ENCODE measurements at regions not wholly inside any gene's neighbourhood (a gene's known extent, or its start where the extent isn't known, plus 50 kb on each side); places are given as distances from the start of the nearest gene placed in this dataset.

DNA sequence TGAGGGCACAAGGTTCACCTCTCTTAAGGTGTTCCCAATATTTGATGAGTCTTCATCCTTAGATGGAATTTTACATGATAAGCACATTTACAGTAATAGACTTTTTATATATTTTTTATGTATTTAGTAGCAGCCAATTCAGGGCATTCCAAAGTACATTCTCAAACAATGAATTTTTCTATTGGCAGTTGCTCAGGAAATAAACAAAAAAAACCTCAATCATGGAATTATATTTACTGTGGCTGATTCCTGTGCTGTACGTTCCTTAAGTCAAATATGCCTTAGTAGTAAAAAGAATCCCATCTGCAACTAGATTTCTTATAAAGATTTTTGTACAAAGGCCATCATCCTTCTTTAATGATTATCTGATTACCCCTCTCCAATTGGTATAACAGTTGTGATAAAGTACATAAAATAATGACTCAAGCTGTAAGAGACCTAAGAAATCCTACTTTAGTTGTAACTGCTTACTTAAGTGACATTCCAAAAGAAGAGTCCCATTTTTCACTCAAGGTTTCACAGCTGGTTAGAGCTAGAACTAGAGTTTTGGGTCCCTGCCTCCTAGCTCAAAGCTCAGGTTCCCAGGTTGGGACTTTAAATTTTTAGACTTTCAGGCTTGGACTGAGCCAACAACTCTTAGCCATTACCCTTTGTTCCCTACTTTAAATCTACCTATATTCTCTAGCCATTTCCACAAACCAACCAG is 152.7 kb downstream of the FHIP1A start:
- no peaks in the 10 kb centered on the region for H3K36me3 ChIP-seq (replicated peaks; ENCODE audit: control insufficient read depth, insufficient read depth, low read length)
- H3K27me3 ChIP-seq (ENCODE audit: control insufficient read depth, insufficient read depth, low read length): no peaks in the 10 kb centered on the region
- no peak for DNase-seq
- H3K4me3 ChIP-seq (ENCODE audit: insufficient read depth, low read depth, low read length): no peak overlapping the region

DNA sequence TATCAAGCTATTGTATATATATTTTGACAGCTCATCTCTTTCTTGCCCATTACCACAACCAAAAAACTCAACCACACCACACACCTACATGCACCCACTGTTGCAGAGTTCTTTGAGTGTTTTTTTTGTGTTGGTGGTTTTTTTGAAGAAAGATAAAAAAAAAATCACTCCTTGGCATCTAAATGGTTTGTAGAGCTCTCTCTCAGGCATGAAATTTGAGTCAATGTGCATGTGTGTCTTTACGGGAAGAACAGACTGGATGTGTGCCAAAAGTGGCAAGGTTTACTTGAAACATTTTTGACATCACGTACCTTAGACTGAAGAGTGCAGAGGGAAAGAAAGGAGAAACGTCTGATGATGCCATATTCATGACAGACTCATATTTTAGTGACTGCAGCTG is 154.2 kb downstream of the FHIP1A start:
- no peaks in the 10 kb centered on the region for H3K27me3 ChIP-seq (ENCODE audit: control insufficient read depth, insufficient read depth, low read length)
- no peak for DNase-seq
- H3K36me3 ChIP-seq (replicated peaks; ENCODE audit: control insufficient read depth, insufficient read depth, low read length): no peaks in the 10 kb centered on the region
- no peak overlapping the region for H3K4me3 ChIP-seq (ENCODE audit: insufficient read depth, low read depth, low read length)

DNA sequence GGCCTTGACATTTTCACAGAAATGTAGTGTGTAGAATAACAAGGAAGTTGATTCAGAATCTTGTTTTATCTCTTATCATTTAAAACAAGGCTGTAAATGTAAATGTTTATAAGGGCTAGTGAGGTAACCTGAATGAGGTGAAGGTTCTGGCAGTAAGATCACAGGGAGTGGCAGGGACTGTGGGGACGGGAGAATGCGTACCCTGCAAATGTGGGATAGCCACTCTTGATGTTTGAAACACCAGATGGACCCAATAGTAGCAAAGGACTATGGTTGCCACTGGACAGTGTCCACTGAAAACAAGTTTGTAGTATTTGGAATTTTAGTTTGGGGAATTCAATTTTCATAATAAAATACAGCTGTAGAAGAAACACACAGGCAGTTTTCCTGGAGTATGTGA is 155.3 kb downstream of the FHIP1A start:
- Histone ChIP-seq H3K27me3 (ENCODE audit: control insufficient read depth, insufficient read depth, low read length) (no peaks in the 10 kb centered on the region), H3K36me3 (replicated peaks; ENCODE audit: control insufficient read depth, insufficient read depth, low read length) (no peaks in the 10 kb centered on the region), H3K4me3 (ENCODE audit: insufficient read depth, low read depth, low read length) (no peak overlapping the region)
- no peak for DNase-seq

DNA sequence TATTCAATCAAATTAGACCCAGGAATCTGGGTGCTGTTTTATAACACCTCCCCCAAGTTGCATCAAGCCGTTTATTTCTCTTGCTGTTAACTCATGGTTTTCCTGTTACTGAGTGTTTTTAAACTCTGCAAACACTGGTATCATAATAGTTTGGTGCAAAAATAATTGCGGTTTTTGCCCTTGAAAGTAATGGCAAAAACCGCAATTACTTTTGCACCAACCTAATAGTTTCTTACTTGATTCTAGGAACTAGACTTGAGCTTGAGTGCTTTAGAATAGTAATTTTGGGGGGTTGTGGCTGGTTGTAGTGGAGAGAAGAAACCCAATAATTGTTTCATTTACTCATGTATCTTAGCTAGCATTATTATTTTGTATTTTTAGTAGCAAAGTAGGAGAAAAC is 156.6 kb downstream of the FHIP1A start:
- DNase-seq: no peak
- Histone ChIP-seq H3K36me3 (replicated peaks; ENCODE audit: control insufficient read depth, insufficient read depth, low read length) (no peaks in the 10 kb centered on the region), H3K27me3 (ENCODE audit: control insufficient read depth, insufficient read depth, low read length) (no peaks in the 10 kb centered on the region), H3K4me3 (ENCODE audit: insufficient read depth, low read depth, low read length) (no peak overlapping the region)

DNA sequence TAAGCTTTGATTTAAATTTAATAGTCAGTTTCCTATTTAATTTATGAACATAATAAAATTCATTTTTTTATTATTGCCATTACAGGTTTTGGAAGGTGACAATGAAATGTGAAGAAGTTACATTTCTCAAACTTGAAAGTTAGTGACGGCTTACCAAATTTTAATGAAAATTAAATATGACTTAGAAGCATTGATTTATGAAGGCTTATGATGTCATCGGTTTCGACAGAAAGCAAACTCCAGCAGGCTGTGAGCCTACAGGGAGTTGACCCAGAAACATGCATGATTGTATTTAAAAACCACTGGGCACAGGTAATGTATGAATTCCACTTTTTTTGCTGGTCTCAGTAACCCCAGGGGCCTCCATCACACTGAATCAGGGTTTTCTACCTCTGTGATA is 157.1 kb downstream of the FHIP1A start:
- H3K36me3 ChIP-seq (replicated peaks; ENCODE audit: control insufficient read depth, insufficient read depth, low read length): no peaks in the 10 kb centered on the region
- no peak for DNase-seq
- no peak overlapping the region for H3K4me3 ChIP-seq (ENCODE audit: insufficient read depth, low read depth, low read length)
- no peaks in the 10 kb centered on the region for H3K27me3 ChIP-seq (ENCODE audit: control insufficient read depth, insufficient read depth, low read length)

DNA sequence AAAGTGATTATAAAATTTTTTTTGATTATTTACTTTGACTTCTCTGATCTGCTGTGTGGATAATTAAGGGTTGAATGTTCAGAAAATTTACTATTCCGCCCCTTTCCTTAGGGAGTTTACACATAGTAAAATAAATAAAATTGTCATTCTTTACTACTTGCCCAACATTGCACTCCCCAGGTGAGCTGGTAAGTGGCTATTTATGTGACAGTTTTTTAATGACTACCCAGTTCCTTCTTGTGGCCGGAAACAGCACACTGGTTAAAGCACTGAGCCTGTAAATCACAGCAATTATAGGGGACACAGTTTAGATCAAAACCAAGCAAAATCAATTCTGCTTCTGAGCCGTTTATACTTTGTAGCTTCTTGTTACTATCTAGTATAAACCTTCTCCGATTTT is 158.1 kb downstream of the FHIP1A start:
- no peaks in the 10 kb centered on the region for H3K27me3 ChIP-seq (ENCODE audit: control insufficient read depth, insufficient read depth, low read length)
- H3K4me3 ChIP-seq (ENCODE audit: insufficient read depth, low read depth, low read length): no peak overlapping the region
- DNase-seq: no peak
- no peaks in the 10 kb centered on the region for H3K36me3 ChIP-seq (replicated peaks; ENCODE audit: control insufficient read depth, insufficient read depth, low read length)

DNA sequence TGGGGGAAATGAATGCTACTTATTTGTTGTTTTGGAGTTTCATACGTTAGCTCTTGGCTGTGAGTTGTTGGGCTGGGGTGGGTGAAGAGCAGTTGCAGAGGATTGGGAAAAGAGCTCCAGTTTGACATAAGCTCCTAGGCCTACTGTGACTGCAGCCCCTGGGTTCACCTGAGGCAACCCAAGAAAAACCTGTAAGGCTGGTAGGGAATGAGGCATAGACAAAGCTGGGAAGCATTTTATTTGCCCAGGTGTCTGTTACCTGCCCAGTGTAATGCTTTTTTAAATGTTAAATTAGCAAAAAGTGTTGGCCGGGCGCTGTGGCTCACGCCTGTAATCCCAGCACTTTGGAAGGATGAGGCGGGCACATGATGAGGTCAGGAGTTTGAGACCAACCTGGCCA is 160.0 kb downstream of the FHIP1A start:
- no peaks in the 10 kb centered on the region for H3K27me3 ChIP-seq (ENCODE audit: control insufficient read depth, insufficient read depth, low read length)
- no peak overlapping the region for H3K4me3 ChIP-seq (ENCODE audit: insufficient read depth, low read depth, low read length)
- DNase-seq: no peak
- H3K36me3 ChIP-seq (replicated peaks; ENCODE audit: control insufficient read depth, insufficient read depth, low read length): no peaks in the 10 kb centered on the region; the same call in 1 of the 2 replicates

DNA sequence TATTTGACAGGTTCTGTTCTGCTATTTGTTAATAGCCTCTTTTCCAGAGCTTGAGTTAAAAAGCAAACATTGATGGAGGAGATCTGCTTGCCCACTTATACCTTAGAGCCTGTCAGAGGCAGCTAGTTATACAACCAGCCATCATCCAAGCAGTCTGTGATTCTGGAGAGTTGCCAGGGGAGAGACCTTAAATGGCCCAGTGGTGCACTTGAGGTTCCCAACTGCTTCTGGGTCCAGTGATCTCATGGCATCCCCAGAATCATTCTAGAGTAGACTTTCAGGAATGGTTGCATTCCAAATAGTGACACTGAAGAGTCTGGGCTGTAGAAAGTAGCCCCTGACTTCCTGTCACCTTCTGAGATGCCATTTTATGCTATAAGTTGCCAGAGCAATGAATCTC is 160.7 kb downstream of the FHIP1A start:
- H3K27me3 ChIP-seq (ENCODE audit: control insufficient read depth, insufficient read depth, low read length): no peaks in the 10 kb centered on the region
- H3K4me3 ChIP-seq (ENCODE audit: insufficient read depth, low read depth, low read length): no peak overlapping the region
- no peaks in the 10 kb centered on the region; the same call in 1 of the 2 replicates for H3K36me3 ChIP-seq (replicated peaks; ENCODE audit: control insufficient read depth, insufficient read depth, low read length)
- no peak for DNase-seq

DNA sequence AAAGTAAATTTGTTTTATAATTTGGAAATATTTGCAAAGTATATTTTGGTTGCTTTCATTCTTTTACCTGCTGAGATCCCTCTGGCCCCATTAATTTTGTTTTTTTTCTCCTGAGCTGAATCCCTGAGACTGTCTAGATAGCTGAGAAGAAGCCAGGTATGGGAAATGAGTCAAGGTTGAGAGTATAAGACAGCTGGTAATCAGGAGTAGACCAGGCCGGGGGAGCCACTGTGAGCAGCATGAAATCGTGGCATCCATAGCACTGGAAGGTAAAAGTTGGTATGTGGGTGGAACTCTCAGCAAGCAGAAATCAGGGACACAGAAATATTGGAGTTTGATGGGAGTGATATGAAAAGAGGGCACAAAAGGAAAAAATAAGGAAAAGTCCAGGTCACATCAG is 164.5 kb downstream of the FHIP1A start:
- Histone ChIP-seq H3K4me3 (ENCODE audit: insufficient read depth, low read depth, low read length) (no peak overlapping the region), H3K36me3 (replicated peaks; ENCODE audit: control insufficient read depth, insufficient read depth, low read length) (peaks cover 2% of the 10 kb centered on the region), H3K27me3 (ENCODE audit: control insufficient read depth, insufficient read depth, low read length) (no peaks in the 10 kb centered on the region)
- no peak for DNase-seq

DNA sequence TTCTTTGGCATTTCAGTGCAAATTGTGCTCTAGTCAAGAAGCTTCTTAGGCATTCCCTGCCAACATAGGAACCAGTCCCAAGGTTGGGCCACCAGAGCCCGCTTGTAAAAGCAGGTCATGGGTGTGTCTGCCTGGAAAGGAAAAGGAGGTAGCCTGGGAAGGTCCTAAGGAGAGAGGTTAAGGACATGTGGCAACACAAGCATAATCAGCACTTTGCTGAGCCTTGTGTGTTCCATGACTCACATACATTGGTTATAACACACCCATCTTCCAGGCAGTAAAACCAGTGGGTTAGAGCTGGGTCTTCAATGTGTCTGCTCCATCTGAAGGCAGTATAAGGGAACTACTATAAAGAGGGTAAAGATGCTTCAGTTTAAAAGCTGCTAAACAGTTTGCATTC is 165.0 kb downstream of the FHIP1A start:
- no peak for DNase-seq
- H3K36me3 ChIP-seq (replicated peaks; ENCODE audit: control insufficient read depth, insufficient read depth, low read length): peaks cover 2% of the 10 kb centered on the region

DNA sequence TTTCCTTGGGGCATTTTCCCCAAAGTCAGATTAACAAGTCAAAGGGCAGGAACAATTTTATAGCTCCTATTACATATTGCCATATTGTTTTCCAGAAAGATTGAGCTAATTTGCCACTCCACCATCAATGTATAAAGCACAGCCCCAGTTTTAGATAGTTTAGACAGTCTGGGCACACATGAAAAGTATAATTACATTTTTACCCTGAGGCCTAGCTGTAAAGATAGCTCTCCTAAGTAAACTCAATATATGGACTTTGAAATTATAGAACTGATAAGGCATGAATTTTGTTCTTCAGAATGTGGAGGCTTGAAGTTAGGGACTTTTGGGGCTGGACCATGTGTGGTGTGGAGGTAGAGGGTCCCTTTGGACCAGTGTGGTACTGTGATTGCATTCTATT is 166.0 kb downstream of the FHIP1A start:
- H3K4me3 ChIP-seq (ENCODE audit: insufficient read depth, low read depth, low read length): no peak overlapping the region
- no peaks in the 10 kb centered on the region for H3K27me3 ChIP-seq (ENCODE audit: control insufficient read depth, insufficient read depth, low read length)
- DNase-seq: no peak
- peaks cover 2% of the 10 kb centered on the region for H3K36me3 ChIP-seq (replicated peaks; ENCODE audit: control insufficient read depth, insufficient read depth, low read length)

More for the DNA sequence above, 165.0 kb downstream of the FHIP1A start:
- no peak overlapping the region for H3K4me3 ChIP-seq (ENCODE audit: insufficient read depth, low read depth, low read length)
- H3K27me3 ChIP-seq (ENCODE audit: control insufficient read depth, insufficient read depth, low read length): no peaks in the 10 kb centered on the region

DNA sequence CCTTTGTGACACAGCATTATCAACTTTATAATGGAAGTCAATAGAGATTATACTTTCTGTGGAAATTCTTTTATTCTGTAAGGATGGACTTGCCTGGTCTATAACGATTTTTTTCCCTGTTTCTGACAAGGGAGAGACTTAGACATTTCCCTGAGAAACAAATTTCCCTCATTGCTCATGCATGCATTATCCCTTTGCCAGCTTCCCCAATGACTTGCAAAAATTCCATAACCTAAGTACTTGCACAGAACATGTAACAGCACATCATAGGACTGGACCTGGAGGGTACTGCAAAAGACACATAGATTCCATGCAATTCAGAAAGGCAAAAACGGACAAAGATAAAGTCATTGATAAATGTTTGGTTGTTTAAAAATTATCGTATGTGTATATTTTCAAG is 166.7 kb downstream of the FHIP1A start:
- DNase-seq: no peak
- Histone ChIP-seq H3K27me3 (ENCODE audit: control insufficient read depth, insufficient read depth, low read length) (no peaks in the 10 kb centered on the region), H3K36me3 (replicated peaks; ENCODE audit: control insufficient read depth, insufficient read depth, low read length) (peaks cover 2% of the 10 kb centered on the region), H3K4me3 (ENCODE audit: insufficient read depth, low read depth, low read length) (no peak overlapping the region)

DNA sequence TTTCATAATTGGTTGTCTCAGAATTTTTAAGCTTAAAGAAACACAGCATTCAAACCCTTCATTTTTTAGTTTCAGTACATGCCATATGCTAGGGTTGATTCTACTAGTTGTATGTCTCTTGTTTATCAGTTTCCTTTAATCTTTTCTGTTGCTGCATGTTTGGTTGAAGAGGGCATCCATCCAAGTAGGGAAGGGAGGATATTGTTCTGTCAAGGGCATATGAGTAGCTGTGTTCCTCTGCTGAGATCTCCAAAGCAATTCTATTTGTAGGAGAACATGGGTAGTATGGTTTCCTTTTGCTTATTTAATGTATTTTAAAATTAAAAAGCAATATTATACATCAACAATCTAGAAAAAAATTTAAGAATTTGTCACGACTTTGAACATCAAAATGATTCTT is 167.7 kb downstream of the FHIP1A start:
- no peak for DNase-seq
- H3K4me3 ChIP-seq (ENCODE audit: insufficient read depth, low read depth, low read length): no peak overlapping the region
- H3K36me3 ChIP-seq (replicated peaks; ENCODE audit: control insufficient read depth, insufficient read depth, low read length): peaks cover 2% of the 10 kb centered on the region
- no peaks in the 10 kb centered on the region for H3K27me3 ChIP-seq (ENCODE audit: control insufficient read depth, insufficient read depth, low read length)

DNA sequence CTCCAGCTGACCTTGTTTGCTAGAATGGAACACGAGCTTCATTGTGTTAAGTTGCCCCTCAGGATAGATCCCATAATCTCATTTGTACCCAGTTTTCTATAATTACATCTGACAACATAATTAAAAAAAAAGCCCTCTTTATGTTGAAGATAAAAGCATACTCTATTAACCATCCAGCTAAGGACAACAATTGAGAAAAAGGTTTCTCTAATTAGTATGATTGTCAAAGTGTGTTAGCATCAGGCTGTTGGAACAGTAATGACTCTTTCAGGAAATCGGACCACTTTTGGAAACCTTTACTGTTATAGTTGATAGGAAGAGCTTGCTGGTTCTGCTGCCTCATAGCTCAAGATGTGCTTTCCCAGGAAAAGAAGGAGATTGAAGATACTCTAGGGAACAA is 172.6 kb downstream of the FHIP1A start:
- no peak overlapping the region for H3K4me3 ChIP-seq (ENCODE audit: insufficient read depth, low read depth, low read length)
- no peak for DNase-seq
- H3K27me3 ChIP-seq (ENCODE audit: control insufficient read depth, insufficient read depth, low read length): no peaks in the 10 kb centered on the region
- H3K36me3 ChIP-seq (replicated peaks; ENCODE audit: control insufficient read depth, insufficient read depth, low read length): peaks cover 2% of the 10 kb centered on the region

DNA sequence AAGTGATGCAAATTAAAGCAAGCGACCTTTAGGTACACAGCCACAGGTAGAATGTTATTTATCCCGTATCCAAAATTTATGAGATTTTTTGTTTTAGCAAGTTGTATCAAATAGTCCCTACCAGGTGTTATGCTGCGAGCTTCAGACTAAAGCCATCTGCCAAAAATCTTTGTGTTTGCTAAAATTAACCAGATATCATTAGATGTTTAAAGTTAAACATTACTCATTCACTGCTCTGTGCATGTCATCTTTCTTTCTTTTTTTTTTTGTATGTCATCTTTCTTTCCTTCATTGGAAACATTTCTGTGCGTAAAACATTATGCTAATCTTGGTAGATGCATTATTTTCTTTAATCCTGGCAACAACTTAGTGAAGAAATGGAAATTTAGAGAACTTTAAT is 173.1 kb downstream of the FHIP1A start:
- H3K4me3 ChIP-seq (ENCODE audit: insufficient read depth, low read depth, low read length): no peak overlapping the region
- no peak for DNase-seq
- H3K36me3 ChIP-seq (replicated peaks; ENCODE audit: control insufficient read depth, insufficient read depth, low read length): peaks cover 2% of the 10 kb centered on the region

More for the DNA sequence above, 173.1 kb downstream of the FHIP1A start:
- H3K27me3 ChIP-seq (ENCODE audit: control insufficient read depth, insufficient read depth, low read length): no peaks in the 10 kb centered on the region

Data from H7 (cell line).